ENCODE measurements at regions not wholly inside any gene's neighbourhood (a gene's known extent, or its start where the extent isn't known, plus 50 kb on each side); places are given as distances from the start of the nearest gene placed in this dataset.

GRCh38 chr18:51543658-51544155 lies 346.2 kb upstream of the MEX3C start:
- TF ChIP-seq, protein P1, sequence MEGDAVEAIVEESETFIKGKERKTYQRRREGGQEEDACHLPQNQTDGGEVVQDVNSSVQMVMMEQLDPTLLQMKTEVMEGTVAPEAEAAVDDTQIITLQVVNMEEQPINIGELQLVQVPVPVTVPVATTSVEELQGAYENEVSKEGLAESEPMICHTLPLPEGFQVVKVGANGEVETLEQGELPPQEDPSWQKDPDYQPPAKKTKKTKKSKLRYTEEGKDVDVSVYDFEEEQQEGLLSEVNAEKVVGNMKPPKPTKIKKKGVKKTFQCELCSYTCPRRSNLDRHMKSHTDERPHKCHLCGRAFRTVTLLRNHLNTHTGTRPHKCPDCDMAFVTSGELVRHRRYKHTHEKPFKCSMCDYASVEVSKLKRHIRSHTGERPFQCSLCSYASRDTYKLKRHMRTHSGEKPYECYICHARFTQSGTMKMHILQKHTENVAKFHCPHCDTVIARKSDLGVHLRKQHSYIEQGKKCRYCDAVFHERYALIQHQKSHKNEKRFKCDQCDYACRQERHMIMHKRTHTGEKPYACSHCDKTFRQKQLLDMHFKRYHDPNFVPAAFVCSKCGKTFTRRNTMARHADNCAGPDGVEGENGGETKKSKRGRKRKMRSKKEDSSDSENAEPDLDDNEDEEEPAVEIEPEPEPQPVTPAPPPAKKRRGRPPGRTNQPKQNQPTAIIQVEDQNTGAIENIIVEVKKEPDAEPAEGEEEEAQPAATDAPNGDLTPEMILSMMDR (conservative IDR thresholded peaks at IDR 0.05 in 1 of 2, IDR thresholded peaks at IDR 0.05 in 1 of 2; ENCODE audit: low read depth in 1 of 2, low read length in 2 of 2), result no peak
- TF ChIP-seq EZH2 (IDR thresholded peaks at IDR 0.05; ENCODE audit: low read length, missing control alignments), result no peak

Data from fibroblast of lung (primary cell).